ENCODE measurements at regions not wholly inside any gene's neighbourhood (a gene's known extent, or its start where the extent isn't known, plus 50 kb on each side); places are given as distances from the start of the nearest gene placed in this dataset.

DNA sequence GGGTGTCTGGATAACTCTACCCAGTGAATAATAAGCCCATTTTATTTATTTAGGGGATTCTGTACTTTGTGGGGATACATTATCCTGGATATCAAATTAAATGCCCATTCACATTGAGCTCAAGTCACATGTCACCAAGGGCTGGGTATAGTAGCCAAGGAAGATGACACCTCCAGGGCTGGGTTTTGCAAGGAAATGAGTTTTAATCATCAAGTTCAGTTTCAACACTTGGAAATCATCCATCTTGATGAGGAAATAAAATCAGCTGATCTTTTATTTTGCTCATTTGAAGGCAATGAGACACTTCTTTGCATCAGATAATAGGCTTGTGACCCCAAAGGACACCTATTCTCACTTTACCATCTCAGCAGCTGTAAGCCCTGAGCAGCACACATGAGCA, 80.0 kb upstream of the TNR start:
- DNase-seq = no peak

DNA sequence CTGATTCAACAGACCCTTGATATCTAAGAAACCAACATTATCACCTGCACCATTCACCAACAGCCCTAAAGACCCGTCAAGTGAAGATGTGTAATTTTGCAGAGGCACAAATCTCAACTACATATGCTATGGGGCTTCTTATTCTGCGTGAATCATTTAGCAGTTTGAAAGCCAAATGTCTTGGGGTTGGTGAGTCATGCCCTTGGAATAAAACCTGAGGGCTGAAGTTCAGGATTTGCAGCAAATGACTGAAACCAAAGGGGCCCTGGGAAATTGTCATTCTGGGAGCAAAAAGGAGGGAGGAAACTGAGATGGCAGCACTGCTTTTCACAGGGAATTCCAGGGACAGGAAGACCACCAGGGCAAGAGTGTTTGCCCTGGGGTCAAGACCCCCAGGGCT, 79.2 kb upstream of the TNR start:
- DNase-seq = no peak

DNA sequence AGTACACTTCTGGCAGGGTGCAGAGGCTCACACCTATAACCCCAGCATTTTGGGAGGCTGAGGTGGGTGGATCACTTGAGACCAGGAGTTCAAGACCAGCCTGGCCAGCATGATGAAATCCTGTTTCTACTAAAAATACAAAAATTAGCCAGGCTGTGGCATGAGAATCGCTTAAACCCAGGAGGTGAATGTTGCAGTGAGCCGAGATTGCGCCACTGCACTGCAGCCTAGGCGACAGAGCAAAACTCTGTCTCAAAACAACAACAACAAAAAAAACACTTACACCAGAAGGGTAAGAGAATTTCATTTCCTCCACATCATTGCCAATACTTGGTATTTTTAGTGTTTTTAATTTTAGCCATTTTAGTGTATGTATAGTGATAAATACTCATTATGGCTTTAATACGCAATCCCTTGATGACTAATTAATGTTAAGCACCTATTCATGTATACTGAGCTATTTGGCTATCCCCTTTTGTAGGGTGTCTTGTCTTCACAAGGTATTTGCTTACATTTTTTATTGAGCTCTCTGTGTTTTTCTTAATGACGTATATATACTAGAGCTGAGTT, 77.1 kb upstream of the TNR start:
- DNase-seq = no peak

DNA sequence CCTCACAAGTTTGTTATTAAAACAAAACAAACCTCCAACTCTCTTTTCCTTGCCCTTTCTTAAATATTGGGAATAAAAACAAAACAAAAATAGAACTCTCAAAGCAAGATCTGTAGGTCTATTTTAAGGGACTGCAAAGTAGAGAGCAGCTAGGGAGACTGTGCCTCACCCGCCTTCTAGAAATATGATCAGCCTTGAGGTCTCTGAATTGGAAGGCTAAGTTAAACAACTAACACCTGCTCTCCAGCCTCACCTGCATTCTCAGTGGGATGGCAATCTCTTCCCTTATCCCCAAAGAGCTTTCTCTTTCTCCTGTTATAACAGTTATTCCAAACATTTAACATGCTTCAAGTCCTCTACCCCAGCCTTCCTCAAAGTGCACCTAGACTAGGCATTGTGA, 75.5 kb upstream of the TNR start:
- no peak for DNase-seq

DNA sequence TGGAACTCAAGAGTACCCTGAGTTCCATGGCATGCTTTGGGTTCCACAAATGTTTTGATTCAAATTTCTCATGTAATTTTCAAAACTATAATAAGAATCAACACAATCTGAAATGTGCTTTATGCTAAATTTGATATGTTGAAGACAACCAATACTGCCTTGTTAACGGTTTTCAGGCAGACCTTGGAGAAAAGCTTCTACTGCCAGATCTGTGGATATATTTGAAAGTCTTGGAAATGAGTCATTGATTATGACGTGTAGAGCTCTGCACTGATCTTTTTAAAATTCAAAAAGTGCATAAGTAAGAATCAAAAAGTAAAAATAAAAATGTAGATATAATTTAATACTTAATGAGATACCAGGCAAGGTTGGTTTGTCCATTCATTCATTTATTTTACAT, 74.0 kb upstream of the TNR start:
- no peak for DNase-seq

DNA sequence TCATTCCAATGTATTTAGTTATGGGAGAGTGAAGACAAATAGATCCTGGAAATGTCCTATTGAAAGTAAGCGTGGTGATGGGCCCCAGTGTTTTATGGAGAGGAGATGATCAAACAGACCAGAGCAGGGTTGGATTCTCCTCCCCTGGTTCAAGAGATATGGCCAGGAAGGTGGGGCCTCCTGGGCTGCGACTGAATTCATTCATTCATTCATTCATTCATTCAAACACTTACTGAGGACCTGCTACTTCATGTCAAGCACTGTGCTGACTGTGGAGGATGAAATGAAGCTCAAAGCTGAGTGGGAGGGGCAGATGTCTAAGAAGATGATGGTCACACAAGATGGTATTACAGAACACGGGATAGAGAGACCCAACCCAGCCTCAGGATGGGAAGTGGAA, 71.5 kb upstream of the TNR start:
- no peak for DNase-seq

DNA sequence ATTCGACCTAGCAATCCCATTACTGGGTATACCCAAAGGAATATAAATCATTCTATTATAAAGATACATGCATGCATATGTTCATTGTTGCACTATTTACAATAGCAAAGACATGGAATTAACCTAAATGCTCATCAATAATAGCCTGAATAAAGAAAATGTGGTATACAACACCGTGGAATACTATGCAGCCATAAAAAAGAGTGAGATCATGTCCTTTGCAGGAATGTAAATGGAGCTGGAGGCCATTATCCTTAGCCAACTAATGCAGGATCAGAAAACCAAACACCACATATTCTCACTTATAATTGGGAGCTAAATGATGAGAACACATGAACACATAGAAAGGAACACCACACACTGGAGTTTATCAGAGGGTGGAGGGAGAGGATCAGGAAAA, 69.5 kb upstream of the TNR start:
- no peak for DNase-seq

DNA sequence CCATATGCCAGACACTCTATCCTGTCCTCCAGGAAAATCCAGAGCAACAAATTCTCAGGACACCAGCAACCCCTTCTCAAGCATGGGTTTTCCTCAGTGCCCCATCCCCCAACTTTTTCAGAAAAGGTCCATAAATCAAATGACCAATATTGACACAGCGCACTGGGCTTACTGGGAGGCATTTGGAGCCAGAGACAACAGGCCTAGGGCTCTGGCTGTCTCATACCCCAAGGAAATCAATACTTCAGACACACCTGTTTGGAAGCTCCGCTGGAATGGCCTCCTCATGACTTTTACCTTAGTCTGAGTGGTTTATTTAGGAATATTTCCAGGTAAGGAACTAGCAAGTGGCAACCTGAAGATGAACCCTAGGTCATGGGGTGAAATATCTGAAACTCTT, 66.9 kb upstream of the TNR start:
- DNase-seq = no peak

DNA sequence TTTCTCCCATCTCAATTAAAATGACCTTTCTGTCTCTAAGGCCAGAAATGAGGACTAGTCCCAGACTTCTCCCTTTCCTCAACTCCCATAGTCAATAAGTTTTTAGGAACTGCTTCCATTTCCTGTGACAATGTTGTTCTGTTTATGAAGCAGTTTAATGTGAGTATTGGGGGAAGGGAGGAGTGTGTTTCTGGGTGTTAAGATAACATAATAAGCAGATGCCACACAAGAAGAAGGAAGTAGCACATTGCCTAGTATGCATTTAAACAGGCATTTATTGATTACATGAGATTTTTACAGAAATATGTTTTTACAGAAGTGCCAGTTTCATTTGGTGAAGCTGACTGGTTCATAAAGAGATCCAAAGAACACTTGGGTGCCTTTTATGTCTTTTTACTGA, 65.6 kb upstream of the TNR start:
- DNase-seq = no peak

DNA sequence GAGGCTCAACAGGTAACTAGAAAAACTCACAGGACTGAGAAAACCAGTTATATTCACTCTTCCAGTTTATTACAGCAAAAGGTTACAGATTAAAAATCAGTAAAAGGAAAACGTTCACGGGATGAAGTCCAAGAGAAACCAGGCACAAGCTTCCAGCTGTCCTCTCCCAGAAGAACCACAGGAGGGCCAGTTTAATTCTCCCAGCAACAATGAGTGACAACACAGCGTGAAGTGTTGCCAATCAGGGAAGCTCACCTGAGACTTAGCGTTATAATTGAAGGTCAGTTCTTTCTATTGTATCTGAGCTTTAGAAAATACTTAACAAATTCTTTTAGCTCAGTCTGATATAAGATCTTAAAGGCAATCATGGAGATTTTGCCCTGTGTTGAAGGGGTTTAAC, 65.2 kb upstream of the TNR start:
- DNase-seq = no peak

DNA sequence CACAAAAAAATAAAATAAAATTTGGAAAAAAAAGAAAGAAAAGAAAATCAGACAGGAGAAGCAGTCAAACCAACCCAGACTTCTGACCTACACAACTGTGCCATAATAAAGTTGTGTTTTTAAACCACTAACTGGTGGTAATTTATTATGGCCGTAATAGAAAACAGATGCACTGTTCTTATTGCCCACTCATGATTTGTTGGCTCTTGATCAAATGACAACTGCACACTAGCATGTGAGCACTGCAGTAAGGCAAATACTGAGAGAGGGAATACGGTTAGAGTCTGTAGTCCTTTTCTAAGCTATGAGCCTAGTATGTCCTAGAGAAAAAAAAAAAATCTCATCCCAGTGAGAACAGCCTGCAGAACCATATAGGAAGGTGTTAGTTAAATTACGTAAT, 61.2 kb upstream of the TNR start:
- no peak for DNase-seq

DNA sequence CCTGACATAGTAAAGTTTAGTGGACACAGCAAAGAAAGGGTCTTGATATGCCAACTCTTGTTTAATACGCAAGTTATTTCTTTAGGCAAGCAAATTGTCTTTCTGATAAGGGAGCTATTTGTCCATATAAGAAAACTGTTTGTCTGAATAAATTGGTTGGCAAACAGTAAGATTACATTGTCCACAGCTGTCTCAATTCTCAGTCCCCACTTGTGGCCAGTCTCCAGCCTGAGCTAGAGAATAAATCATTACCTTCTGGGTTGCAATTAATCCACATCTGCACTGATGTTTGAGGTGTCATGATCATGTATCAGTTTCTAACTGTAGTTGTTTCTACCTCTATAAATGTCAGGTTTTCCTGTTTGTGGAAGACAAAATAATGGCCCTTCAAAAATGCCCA, 60.0 kb upstream of the TNR start:
- DNase-seq = no peak

DNA sequence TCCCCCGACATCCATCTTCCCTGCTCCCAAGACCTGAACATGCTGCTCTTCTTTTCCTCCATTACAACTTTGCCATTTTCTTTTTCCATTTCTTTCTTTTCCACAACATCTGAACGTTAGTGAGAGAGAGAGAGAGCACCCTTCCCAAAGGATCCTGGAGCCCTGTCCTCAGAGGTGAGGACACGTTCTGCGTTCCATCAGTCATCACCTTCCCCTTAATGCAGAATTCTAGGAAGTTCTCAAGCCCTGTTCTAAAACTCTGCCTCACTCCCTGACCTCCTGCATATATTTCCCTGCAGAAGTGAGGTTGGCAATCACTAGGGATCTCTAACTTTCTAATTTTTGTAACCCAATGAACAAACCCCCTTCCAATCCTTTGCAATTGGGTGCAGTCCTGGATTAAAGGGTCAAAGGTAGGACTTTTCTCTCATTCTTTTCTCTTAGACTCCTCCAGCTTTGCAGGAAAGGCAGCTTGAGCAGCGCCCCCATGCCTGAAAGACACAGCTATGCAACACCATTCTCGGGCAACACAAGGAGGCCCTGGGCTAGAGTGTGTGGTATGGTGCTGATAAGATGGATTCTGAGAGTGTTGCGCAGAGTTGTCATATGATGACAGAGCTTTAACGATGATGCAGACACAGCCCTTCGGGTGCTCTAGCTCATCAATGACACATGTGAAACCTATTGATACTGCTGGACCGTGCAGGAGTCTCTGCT, 59.2 kb upstream of the TNR start:
- no peak for DNase-seq

DNA sequence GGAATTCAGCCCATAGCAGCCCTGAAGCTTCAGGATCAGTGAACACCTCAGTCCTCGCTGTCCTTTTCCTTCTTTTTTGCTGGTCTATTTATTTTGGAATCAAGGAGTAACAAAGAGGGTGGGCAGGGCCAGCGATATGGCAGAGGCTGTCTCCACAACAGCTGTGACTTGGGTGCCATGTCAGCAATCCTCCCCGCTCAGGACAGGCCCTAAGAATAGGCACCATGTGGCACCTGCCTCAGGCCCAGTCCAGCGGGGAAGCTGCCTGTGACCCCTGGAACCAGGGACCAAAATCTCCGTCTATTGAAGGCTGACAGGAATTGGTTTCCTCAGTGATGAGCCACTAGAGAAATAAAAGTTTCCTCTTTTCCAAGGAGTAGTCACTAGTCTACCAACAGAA, 58.6 kb upstream of the TNR start:
- DNase-seq = no peak

DNA sequence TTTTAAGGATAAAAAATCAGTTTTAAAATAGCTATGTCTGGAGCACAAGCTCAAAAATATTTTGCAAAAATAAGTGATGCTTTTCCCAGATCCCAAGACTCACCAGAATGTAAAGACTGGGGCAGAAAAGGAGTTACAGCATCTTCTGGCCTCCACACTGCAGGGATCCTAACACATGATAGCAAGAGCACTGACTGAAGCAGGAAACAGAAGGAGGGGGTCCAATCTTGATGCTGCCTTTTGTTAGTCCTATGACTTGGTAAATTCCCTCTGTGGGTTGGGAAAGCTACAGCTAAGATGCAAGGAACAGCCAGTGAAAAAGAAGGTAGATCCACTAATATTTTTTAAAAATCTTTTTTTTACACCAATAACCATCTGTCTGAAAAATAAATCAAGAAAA, 54.2 kb upstream of the TNR start:
- DNase-seq = no peak

DNA sequence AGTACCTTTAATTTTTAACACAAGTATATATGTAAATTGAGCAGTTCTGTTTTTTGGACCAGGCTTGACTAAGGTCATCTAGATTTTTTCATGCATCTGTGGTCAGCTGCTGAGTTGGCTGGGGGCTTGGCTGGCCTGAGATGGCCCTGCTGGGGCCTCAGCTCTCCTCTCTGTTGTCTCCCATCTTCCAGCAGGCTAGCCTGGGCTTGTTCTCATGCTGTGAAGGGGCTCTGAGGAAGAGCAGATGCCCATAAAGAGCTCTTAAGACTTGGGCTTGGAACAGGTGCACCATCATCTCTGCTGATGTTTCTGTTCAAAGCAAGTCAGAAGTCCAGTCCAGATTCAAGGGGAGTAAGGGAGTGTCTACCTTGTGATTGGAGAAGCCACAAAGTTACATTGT, 51.2 kb upstream of the TNR start:
- DNase-seq = no peak

DNA sequence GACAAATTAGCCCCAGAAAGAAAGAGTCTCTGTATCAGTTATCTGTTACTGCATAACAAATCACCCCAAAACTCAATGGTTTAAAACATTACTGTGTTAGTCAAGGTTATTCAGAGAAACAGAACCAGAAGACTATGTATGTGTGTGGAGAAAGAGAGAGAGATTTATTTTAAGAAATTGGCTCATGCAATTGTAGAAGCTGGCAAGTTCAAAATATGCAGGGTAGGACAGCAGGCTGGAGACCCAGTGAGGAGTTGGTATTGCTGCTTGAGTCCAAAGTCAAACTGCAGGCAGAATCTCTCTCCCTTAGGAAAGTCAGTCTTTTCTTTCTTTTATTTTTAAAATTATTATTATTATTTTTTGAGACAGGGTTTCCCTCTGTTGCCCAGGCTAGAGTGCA, 50.2 kb upstream of the TNR start:
- DNase-seq = no peak
